Suprapubic skin (tissue), 3 donors: ENCODE measurements at regions not wholly inside any gene's neighbourhood (a gene's known extent, or its start where the extent isn't known, plus 50 kb on each side); places are given as distances from the start of the nearest gene placed in this dataset.

Experiments used
- EP300 ChIP-seq: sonication (generic); formaldehyde crosslinking; IDR thresholded peaks from one replicate; pipeline ENCODE4 v1.6.1; 2017; ENCODE audit warnings: antibody characterized with exemption
- POLR2A ChIP-seq, 2 donors: fragments of 450-650 bp; IDR thresholded peaks; one replicate each; pipeline ENCODE4 v1.6.1; 2017; ENCODE audit warnings: antibody characterized with exemption in 2 of 2, mild to moderate bottlenecking in 2 of 2, moderate library complexity in 2 of 2
- TF ChIP-seq, protein P1 (sequence below), 2 donors: fragments of 200-600 bp in 1 of 2; fragments of 450-650 bp in 1 of 2; sonication (generic) in 1 of 2; IDR thresholded peaks; one replicate each; pipeline ENCODE4 v1.5.1; 2016 to 2019; ENCODE audit warnings: antibody characterized with exemption in 2 of 2, mild to moderate bottlenecking in 1 of 2, moderate library complexity in 1 of 2

DNA sequence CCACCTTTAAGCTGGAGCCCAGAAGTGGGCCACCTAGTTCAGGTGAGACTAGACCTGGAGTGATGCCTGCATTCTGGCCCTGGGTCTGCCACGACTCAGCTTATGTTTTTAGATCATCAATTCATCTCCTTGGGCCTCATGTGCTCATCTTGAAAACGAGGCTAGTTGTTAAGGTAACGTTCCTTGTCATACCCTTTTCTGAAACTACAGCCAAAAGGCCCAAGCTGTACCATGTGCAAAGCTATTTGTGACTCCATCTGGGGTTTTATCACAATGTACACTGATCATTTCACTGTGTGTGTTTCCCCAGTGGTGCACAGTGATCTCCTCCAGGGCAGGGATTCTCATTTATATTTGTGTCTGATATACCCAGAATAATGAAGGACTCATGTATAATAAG lies 138.4 kb upstream of the COPS8 start:
- TF ChIP-seq, protein P1, sequence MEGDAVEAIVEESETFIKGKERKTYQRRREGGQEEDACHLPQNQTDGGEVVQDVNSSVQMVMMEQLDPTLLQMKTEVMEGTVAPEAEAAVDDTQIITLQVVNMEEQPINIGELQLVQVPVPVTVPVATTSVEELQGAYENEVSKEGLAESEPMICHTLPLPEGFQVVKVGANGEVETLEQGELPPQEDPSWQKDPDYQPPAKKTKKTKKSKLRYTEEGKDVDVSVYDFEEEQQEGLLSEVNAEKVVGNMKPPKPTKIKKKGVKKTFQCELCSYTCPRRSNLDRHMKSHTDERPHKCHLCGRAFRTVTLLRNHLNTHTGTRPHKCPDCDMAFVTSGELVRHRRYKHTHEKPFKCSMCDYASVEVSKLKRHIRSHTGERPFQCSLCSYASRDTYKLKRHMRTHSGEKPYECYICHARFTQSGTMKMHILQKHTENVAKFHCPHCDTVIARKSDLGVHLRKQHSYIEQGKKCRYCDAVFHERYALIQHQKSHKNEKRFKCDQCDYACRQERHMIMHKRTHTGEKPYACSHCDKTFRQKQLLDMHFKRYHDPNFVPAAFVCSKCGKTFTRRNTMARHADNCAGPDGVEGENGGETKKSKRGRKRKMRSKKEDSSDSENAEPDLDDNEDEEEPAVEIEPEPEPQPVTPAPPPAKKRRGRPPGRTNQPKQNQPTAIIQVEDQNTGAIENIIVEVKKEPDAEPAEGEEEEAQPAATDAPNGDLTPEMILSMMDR (IDR thresholded peaks at IDR 0.05): no peak
- TF ChIP-seq POLR2A (IDR thresholded peaks at IDR 0.05): no peak
- TF ChIP-seq EP300: no peak
